ENCODE measurements at regions not wholly inside any gene's neighbourhood (a gene's known extent, or its start where the extent isn't known, plus 50 kb on each side); places are given as distances from the start of the nearest gene placed in this dataset.

- Histone ChIP-seq H3K9ac (ENCODE audit: low read length in 3 of 3) (no peak overlapping the region), H3K36me3 (ENCODE audit: control insufficient read depth in 2 of 3, insufficient read depth in 3 of 3, low read length in 3 of 3) (no peaks in the 10 kb centered on the region), H3K9me3 (ENCODE audit: control insufficient read depth in 2 of 3, insufficient read depth in 1 of 3, low read length in 3 of 3) (no peaks in the 10 kb centered on the region), H3K27ac (ENCODE audit: low read depth in 2 of 2, low read length in 2 of 2) (no peak overlapping the region), H3K4me3 (ENCODE audit: low read length in 3 of 3) (no peak overlapping the region), H3K4me1 (ENCODE audit: control insufficient read depth in 2 of 3, insufficient read depth in 2 of 3, low read depth in 1 of 3, low read length in 3 of 3) (no peaks in the 10 kb centered on the region), H3K27me3 (ENCODE audit: control insufficient read depth, insufficient read depth, low read length) (no peaks in the 10 kb centered on the region)
- DNase-seq (no peak), FAIRE-seq (no peak)
- intact Hi-C loops (cut with DNase I), result no loop called here
- TF ChIP-seq, protein P1, sequence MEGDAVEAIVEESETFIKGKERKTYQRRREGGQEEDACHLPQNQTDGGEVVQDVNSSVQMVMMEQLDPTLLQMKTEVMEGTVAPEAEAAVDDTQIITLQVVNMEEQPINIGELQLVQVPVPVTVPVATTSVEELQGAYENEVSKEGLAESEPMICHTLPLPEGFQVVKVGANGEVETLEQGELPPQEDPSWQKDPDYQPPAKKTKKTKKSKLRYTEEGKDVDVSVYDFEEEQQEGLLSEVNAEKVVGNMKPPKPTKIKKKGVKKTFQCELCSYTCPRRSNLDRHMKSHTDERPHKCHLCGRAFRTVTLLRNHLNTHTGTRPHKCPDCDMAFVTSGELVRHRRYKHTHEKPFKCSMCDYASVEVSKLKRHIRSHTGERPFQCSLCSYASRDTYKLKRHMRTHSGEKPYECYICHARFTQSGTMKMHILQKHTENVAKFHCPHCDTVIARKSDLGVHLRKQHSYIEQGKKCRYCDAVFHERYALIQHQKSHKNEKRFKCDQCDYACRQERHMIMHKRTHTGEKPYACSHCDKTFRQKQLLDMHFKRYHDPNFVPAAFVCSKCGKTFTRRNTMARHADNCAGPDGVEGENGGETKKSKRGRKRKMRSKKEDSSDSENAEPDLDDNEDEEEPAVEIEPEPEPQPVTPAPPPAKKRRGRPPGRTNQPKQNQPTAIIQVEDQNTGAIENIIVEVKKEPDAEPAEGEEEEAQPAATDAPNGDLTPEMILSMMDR (IDR thresholded peaks at IDR 0.05; ENCODE audit: borderline replicate concordance, extremely low read depth, insufficient read depth), result no peak
Observed at GRCh38 chr11:26909991-26910591, 83.8 kb upstream of the FIBIN start.

- TF ChIP-seq, protein P1 (IDR thresholded peaks at IDR 0.05; ENCODE audit: borderline replicate concordance, extremely low read depth, insufficient read depth), result no peak
- FAIRE-seq, result no peak
- intact Hi-C loops (cut with DNase I), result no loop called here
Observed at GRCh38 chr11:26914968-26915367, 78.9 kb upstream of the FIBIN start.

GRCh38 chr11:26916805-26917204, 77.1 kb upstream of the FIBIN start:
- no peak overlapping the region for H3K27ac ChIP-seq (ENCODE audit: low read depth in 2 of 2, low read length in 2 of 2)
- FAIRE-seq, result no peak

More at GRCh38 chr11:26914968-26915367, 78.9 kb upstream of the FIBIN start:
- Histone ChIP-seq H3K4me1 (ENCODE audit: control insufficient read depth in 2 of 3, insufficient read depth in 2 of 3, low read depth in 1 of 3, low read length in 3 of 3) (no peaks in the 10 kb centered on the region), H3K4me3 (ENCODE audit: low read length in 3 of 3) (no peak overlapping the region), H3K27ac (ENCODE audit: low read depth in 2 of 2, low read length in 2 of 2) (no peak overlapping the region), H3K36me3 (ENCODE audit: control insufficient read depth in 2 of 3, insufficient read depth in 3 of 3, low read length in 3 of 3) (no peaks in the 10 kb centered on the region), H3K9ac (ENCODE audit: low read length in 3 of 3) (no peak overlapping the region), H3K27me3 (ENCODE audit: control insufficient read depth, insufficient read depth, low read length) (no peaks in the 10 kb centered on the region), H3K9me3 (ENCODE audit: control insufficient read depth in 2 of 3, insufficient read depth in 1 of 3, low read length in 3 of 3) (no peaks in the 10 kb centered on the region)
- no peak for DNase-seq

More at GRCh38 chr11:26916805-26917204, 77.1 kb upstream of the FIBIN start:
- intact Hi-C loops (cut with DNase I), result no loop called here
- Histone ChIP-seq H3K4me3 (ENCODE audit: low read length in 3 of 3) (no peak overlapping the region), H3K9ac (ENCODE audit: low read length in 3 of 3) (no peak overlapping the region), H3K9me3 (ENCODE audit: control insufficient read depth in 2 of 3, insufficient read depth in 1 of 3, low read length in 3 of 3) (no peaks in the 10 kb centered on the region), H3K27me3 (ENCODE audit: control insufficient read depth, insufficient read depth, low read length) (no peaks in the 10 kb centered on the region), H3K36me3 (ENCODE audit: control insufficient read depth in 2 of 3, insufficient read depth in 3 of 3, low read length in 3 of 3) (no peaks in the 10 kb centered on the region), H3K4me1 (ENCODE audit: control insufficient read depth in 2 of 3, insufficient read depth in 2 of 3, low read depth in 1 of 3, low read length in 3 of 3) (no peaks in the 10 kb centered on the region)
- DNase-seq, result no peak
- TF ChIP-seq, protein P1 (IDR thresholded peaks at IDR 0.05; ENCODE audit: borderline replicate concordance, extremely low read depth, insufficient read depth), result no peak
